Umbilical cord (tissue), 1 donor: ENCODE measurements at regions not wholly inside any gene's neighbourhood (a gene's known extent, or its start where the extent isn't known, plus 50 kb on each side); places are given as distances from the start of the nearest gene placed in this dataset.
"Not testable (repeated sequence)": the region's sequence is repeated elsewhere in the genome, so short reads cannot be mapped to it uniquely, and the experiment has no call there.

Experiments used
- DNase-seq: peaks from one replicate; pipeline ENCODE4 v3.0.0-alpha.2; 2015; ENCODE audit warnings: low spot score

GRCh38 chr4:117664706-117665444 lies 369.4 kb upstream of the NDST3 start:
- no peak for DNase-seq

- no peak for DNase-seq
Observed at GRCh38 chr4:117676153-117676552, 358.1 kb upstream of the NDST3 start.

- no peak for DNase-seq
Observed at GRCh38 chr4:117678861-117679260, 355.4 kb upstream of the NDST3 start.

GRCh38 chr4:117691572-117692351 lies 342.5 kb upstream of the NDST3 start:
- no peak for DNase-seq

- no peak for DNase-seq
Observed at GRCh38 chr4:117692538-117692937, 341.7 kb upstream of the NDST3 start.

- peak; percentile 31 for DNase-seq
Observed at GRCh38 chr4:117699595-117699994, 334.7 kb upstream of the NDST3 start.

- no peak for DNase-seq
Observed at GRCh38 chr4:117700111-117700892, 334.0 kb upstream of the NDST3 start.

- DNase-seq, result no peak
Observed at GRCh38 chr4:117702353-117702752, 331.9 kb upstream of the NDST3 start.

GRCh38 chr4:117704721-117705120 lies 329.6 kb upstream of the NDST3 start:
- DNase-seq, result no peak

- DNase-seq, result no peak
Observed at GRCh38 chr4:117740736-117741135, 293.6 kb upstream of the NDST3 start.

GRCh38 chr4:117745379-117745778 lies 288.9 kb upstream of the NDST3 start:
- DNase-seq, result not testable (repeated sequence)

- no peak for DNase-seq
Observed at GRCh38 chr4:117755438-117755837, 278.8 kb upstream of the NDST3 start.

GRCh38 chr4:117768610-117769009 lies 265.7 kb upstream of the NDST3 start:
- no peak for DNase-seq

GRCh38 chr4:117770269-117771102 lies 263.8 kb upstream of the NDST3 start:
- DNase-seq, result no peak

GRCh38 chr4:117771647-117772337 lies 262.5 kb upstream of the NDST3 start:
- no peak for DNase-seq

- no peak for DNase-seq
Observed at GRCh38 chr4:117773064-117773936, 261.0 kb upstream of the NDST3 start.

GRCh38 chr4:117777721-117778120 lies 256.6 kb upstream of the NDST3 start:
- DNase-seq, result no peak

GRCh38 chr4:117783716-117784115 lies 250.6 kb upstream of the NDST3 start:
- peak; percentile 53 for DNase-seq

GRCh38 chr4:117784266-117784665 lies 250.0 kb upstream of the NDST3 start:
- no peak for DNase-seq

GRCh38 chr4:117786566-117786965 lies 247.7 kb upstream of the NDST3 start:
- DNase-seq, result no peak
